GM19240 (cell line): ENCODE measurements at regions not wholly inside any gene's neighbourhood (a gene's known extent, or its start where the extent isn't known, plus 50 kb on each side); places are given as distances from the start of the nearest gene placed in this dataset.
"Not testable (repeated sequence)": the region's sequence is repeated elsewhere in the genome, so short reads cannot be mapped to it uniquely, and the experiment has no call there.

Experiments
- DNase-seq: peaks from one replicate; pipeline ENCODE4 v3.0.0; 2011; ENCODE audit warnings: low spot score; ENCODE audit not compliant: insufficient read length

DNA sequence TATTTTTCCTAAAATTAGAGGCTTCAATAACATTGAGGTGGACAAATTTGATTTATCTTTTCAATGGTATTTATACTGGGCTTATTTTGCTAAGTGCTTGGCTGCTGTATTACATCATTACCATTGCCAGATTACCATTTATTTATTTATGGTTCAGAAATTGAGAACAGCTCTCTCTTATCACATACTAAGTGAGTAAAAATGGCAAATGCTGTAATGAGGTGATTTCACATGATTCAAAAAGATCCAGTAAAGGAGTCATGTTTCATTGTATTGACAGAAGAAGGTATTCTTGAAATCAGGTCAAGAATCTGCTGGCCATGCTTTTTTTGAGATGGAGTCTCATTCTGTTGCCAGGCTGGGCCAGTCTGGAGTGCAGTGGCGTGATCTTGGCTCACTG lies 322.6 kb downstream of the KIF20B start:
- DNase-seq: no peak

DNA sequence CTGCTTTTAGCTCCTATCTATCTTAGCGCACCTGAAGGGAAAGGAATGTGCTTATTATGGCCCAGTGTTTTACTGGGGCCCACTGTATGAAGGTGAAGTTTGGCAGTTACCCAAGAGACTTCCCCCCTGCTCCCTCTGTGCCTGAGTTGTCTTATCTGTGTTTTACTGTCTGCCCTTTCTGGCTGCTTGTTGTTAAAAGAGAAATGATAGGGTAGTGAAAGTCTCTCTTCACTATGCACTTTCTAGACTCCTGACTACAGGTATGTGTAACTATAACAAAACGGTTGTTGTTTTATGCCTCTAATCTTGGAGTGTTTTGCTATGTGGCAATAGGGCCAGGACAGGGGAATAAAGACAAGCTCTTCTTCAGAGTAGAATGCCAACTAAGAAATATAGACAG lies 326.9 kb downstream of the KIF20B start:
- DNase-seq: no peak

DNA sequence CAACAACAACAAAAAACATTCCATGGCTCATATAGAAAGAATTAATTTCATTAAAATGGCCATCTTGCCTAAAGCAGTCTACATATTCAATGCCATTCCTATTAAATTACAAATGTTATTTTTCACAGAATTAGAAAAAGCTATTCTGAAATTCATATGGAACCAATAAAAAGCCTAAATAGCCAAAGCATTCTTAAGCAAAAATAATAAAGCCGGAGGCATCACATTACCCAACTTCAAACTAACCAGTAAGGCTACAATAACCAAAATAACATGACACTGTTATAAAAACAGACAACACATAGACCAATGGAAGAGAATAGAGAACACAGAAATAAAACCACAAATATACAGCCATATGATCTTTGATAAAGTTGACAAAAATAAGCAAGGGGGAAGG lies 330.4 kb downstream of the KIF20B start:
- DNase-seq: no peak

DNA sequence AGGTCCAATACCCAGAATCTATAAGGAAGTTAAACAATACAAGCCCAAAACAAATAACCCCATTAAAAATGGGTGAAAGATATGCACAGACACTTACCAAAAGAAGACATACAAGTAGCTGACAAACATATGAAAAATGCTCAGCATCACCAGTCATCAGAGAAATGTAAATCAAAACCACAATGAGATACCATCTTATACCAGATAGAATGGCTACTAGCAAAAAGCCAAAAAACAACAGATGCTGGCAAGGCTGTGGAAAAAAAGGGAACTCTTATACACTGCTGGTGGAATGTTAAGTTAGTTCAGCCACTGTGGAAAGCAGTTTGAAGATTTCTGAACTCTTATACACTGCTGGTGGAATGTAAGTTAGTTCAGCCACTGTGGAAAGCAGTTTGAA lies 331.1 kb downstream of the KIF20B start:
- no peak for DNase-seq

DNA sequence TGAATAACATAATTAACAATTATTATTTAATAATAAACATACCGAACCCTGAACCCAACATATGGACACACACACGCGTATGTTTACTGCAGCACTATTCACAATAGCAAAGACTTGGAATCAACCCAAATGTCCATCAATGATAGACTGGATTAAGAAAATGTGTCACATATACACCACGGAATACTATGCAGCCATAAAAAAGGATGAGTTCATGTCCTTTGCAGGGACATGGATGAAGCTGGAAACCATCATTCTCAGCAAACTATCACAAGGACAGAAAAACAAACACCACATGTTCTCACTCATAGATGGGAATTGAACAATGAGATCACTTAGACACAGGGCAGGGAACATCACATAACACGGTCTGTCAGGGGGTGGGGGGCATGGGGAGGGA lies 333.5 kb downstream of the KIF20B start:
- not testable (repeated sequence) for DNase-seq

DNA sequence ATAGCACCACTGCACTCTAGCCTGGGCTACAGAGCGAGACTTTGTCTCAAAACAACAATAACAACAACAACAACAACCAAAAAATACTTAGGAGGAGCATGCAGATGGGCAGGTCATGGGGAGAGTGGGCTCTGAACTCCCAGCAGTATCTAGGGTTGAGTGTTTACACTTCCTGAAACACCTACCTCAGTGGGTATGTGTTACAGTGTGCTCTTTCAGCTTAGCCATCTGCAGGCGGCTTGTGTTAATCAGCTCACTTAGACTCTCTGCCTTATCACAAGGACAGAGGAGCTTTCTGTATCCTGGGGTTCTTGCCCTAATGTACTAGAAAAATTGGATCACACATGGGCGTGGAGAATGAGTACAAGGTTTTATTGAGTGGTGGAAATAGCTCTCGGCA lies 340.2 kb downstream of the KIF20B start:
- no peak for DNase-seq

DNA sequence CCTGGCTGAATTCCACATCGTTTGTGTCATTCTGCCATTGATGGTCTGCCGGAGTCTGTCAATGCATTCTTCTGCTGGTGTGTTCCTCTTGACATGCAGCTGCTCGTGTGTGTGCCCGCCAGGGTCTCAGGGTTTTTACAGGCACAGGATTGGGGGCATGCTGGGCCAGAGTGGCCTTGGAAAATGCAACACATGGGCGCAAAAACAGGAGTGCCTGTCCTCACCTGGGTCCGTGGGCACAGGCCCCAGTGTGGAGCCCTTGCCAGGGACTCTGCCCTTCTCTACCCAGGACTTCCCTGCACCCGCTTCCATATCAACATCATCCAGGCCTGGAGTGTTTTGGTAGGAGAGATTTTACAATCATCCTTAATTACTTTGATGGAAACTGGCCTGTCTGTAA lies 340.7 kb downstream of the KIF20B start:
- DNase-seq: no peak

DNA sequence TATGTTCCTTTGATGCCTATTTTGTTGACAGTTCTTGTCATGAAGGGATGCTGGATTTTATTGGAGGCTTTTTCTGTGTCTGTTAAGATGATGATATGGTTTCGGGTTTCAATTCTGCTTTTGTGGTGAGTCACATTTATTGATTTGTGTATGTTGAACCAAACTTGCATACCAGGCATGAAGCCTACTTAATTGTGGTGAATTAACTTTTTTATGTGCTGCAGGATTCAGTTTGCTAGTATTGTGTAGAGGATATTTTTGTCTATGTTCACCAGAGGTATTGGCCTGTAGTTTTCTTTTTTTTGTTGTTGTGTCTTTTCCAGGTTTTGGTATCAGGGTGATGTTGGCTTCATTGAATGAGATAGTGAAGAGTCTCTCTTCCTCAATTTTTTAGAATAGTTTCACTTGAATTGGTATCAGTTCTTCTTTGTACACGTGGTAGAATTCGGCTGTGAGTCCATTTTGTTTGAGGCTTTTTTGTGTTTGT lies 345.9 kb downstream of the KIF20B start:
- DNase-seq: no peak

DNA sequence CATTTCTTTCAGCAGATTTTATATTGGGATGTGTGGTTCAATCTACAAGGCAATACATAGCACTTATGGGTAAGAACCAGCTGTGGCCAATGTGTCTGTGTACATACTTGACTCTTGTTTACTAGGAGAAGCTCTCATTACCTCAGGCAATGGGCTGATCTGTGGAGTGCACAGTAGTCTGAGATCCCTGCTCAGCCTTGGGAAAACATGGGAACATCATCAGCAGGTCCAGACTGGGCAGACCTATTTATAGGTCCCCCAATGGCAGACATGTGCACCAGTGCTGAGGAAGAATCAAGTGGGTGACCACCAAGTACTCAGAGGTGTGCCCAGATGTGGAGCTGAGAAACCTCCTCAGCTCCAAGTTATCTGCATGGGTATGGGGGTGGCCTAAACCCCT lies 349.7 kb downstream of the KIF20B start:
- no peak for DNase-seq

DNA sequence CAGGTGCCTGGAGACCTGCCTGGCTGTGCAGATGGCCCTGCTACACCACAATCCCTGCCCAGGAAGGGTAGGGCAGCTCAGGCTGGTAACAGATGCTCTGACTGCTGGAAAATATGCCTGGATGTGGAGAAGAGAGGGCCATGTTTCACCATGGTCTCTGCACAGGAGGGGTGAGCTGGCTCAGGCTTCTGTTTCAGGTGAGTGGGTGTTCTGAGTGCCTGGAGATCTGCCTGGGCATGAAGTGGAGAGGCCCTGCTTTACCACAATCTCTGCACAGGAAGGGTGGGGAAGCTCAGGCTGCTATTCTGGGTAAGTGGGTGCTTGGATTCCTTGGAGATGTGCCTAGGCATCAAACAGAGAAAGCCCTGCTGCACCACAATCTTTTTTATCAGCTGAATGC lies 350.1 kb downstream of the KIF20B start:
- no peak for DNase-seq

DNA sequence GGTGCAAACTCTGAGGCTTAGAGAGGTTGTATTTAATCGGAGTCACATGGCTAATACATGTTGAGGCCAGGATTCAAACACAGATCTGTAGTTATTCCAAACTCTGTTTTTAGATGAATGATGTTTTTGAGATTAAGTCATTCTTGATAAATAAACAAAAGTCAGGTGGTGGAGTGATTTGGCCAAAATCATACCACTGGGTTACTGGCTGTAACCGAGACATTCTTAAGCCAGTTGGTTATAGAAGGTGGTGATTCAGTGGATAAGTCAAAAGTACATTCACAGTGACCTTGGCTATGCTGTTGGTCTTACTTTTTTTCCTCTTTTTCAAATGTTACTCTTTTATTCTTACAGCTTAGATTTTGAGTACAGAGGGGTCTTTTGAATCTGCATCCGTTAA lies 361.4 kb downstream of the KIF20B start:
- DNase-seq: no peak

DNA sequence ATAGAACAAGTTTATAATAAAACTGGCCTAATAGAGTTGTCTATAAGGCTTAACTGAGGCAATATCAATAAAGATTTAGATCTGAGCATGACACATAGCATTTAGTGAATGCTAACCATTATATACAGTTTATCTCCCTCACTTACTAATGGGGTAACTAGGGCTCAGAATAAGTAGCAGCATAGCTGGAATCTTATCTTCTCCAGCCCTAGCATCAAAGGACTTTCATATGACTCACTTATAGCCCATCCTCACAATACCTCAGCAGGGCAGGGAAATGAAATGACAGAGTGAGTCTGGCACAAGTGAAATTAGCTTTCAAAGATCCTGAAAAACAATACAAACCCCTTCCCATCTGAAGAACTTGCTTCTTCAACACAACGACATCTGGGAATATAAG lies 362.9 kb downstream of the KIF20B start:
- DNase-seq: no peak

DNA sequence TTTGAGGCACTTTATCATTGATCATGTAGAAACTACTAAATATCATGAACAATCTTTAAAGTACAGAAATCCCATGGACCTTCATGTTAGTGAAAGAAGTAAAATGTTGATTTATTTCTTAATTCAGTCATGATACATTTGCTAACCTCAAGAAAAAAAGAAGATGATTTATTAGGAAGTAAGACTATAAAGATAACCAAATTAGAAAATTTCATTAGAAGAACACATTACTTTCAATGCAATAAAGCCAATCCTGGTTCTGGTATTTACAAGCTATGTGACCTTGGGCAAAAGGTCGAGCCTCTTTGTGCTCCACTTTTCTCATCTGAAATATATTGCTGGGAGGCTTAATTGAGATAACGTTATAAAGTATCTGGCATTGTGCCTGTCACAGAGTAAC lies 365.0 kb downstream of the KIF20B start:
- no peak for DNase-seq

DNA sequence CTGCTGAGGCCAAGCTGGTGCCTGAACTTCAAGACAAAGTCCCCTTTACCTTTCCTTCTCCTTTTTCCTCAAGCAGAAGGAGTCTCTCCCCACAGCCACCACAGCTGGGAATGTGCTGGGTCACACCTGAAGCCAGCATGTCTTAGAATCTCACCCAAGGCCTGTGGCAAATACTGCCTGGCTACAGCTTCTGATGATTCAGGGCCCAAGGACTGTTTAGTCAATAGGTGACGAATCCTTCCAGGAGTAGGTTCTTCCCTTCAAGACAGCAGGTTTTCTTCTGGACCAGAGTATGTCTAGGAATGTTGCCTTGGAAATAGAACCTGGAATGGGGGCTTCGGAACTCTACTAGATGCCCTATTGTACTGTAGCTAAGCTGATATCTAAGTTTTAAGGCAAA lies 374.6 kb downstream of the KIF20B start:
- no peak for DNase-seq

DNA sequence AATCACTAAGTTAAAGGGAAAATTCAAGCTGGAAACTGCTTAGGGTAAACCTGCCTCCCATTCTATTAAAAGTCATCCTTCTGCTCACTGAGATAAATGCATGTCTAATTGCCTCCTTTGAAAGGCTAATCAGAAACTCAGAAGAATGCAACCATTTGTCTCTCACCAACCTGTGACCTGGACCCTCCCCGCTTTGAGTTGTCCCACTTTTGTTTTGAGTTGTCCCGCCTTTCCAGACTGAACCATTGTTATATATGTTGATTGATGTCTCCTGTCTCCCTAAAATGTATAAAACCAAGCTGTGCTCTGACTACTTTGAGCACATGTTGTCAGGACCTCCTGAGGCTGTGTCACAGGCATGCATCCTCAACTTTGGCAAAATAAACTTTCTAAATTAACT lies 378.4 kb downstream of the KIF20B start:
- no peak for DNase-seq

DNA sequence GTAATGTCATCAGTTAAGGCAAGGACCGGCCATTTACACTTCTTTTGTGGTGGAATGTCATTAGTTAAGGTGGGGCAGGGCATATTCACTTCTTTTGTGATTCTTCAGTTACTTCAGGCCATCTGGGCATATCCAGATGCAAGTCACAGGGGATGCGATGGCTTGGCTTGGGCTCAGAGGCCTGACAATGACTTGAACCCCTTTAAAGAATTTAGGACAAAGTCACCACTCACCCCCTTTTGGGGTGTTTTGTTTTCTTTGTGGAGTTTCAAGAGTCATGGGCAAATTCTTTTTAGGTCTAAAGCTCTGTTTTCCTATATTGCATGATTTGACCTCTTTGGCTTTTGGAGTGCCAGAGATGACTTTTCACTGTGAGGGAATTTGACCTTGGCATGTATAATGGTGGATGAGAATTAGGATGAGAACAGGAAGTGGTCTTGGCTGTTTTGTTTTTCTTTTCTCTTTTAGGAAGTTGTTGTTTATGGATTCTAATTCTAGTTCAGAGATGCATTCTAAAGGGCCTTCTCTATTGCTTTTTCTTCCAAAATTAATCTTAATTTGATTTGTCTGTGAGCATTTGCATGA lies 385.3 kb downstream of the KIF20B start:
- not testable (repeated sequence) for DNase-seq

DNA sequence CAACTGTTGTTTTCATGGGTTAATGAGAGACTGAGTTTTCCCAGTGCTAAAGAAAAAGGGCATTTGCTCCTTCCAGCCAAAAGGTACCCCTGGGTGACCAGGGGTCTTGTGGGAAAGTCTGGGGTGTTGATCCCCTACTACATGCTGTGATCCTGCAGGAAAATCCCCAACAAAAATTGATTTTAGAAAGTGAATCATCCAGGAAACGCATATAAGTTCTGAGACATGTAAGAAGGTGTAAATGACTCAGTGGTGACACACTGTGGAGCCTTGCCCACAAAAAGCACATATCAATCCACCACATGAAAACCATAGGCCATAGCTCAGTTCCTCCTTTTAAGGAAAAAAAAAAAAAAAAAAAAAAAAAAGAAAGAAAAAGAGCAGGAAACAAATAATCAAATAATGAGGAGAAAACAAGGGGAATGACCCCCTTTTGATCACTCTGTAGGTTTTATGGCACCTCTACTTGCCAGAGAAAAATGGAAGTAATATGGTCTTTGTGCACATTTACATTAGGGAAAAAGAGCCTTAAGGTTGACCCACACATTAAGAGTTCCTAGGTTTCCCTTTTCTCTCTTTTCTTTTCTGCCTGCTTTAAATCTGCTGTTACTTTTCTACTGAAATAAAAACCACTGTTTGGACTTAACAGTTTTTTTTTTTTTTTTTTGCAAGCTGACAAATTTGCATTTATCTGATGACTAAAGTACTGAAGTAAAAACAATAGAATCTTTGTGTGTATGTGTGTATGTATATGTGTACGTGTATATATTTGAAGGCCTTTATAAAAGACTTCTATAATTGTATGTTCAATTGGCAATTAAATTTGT lies 386.0 kb downstream of the KIF20B start:
- peak; percentile 1 for DNase-seq

DNA sequence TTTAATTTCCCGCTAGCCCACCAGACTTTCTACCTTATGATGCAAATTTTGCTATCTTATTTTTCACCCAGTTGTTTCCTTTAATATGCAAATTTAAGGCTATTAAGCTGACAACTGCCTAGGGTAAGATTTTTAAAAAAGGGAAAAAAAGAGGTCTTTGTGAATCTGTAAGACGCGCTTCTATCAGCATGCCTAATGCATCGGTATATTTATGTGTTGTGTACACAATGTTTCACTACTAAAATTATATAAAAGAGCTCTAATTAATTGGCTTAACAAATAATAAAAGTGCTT lies 386.6 kb downstream of the KIF20B start:
- DNase-seq: no peak

DNA sequence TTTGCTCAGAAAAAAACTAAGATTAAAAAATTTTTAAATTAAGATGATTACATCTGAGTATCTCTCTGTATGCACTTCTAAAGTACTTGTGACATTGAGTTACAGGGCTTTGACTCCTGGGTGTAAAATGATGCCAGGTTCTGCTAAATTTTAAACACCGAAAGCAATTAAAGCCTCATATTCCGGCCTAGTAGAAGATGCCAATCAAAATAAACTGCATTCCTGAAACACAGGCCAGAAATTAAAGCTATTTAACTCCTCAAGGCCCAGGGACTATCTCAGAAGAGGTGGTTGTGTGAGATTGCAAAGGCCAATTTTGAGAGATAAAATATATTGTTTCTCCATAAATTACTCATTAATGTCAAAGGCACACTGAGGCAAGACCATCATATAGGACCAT lies 388.3 kb downstream of the KIF20B start:
- no peak for DNase-seq

DNA sequence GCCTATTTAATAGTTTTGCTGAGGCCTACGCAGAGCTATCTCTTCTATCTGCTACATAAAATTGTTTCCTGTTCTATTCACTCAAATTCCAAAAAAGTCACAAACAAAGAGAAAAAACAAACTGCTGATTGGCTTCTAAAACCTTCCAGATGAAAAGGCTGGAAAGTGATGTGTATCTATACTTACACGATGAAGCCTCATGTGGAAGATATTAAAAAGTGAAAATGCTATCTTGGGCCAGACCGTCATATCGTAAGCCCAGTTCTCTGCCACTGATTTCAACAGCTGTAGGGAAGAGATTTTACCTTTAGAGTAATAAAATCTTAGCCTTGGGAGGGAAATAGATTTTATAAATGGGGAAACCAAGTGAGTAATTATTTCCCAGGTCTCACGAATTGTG lies 394.8 kb downstream of the KIF20B start:
- no peak for DNase-seq

DNA sequence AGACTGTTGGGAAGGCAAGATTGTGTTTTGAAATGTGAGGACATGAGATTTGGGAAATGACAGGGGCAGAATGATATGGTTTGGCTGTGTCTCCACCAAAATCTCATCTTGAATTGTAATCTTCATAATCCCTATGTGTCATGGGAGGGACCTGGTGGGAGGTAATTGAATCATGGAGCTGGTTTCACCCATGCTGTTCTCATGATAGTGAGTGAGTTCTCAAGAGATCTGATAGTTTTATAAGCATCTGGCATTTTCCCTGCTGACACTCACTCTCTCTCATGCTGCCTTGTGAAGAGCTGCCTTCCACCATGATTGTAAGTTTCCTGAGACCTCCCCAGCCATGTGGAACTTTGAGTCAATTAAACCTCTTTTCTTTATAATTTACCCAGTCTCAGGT lies 406.2 kb downstream of the KIF20B start:
- not testable (repeated sequence) for DNase-seq

DNA sequence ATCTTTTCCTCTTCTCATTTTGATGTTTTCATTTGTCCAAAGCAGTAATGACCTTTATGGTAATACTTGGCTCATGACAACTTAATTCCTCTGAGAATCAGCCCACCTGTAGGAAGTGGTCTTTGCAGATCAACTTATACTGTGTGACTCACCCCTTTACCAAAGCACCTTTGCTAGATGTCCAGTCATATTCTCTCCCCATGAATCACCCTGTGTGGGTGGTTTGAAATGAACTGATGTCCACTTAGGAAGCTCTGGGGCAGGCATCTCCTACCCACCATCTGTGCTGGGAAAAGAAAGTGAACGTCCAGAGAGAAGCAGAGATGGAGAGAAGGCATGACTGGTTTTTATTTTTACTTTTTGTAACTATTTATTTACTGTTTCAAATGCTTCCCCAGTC lies 410.3 kb downstream of the KIF20B start:
- DNase-seq: no peak

DNA sequence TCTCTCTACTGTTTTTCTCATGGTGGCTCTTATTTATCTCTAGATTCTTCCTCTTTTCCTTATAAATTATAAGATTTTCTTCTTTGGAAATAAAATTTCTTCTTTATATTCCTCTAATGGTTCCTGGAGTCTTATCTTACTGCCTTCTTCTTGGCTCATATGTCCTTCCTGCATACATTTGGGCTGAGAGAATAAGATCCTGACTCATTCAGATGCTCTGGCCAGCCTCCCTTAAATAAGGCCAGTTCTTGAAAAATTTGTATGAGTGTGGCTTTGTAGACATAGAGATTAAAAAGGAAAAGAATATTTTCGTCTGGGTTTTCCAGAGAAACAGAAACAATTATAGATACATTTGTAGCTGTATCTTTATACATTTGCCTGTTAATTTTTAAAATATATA lies 411.3 kb downstream of the KIF20B start:
- no peak for DNase-seq
